HepG2 (cell line): ENCODE measurements at regions not wholly inside any gene's neighbourhood (a gene's known extent, or its start where the extent isn't known, plus 50 kb on each side); places are given as distances from the start of the nearest gene placed in this dataset.

Experiments used
- ATAC-seq: fragments of 200-7000 bp; cut with Tn5 transposase; 3 replicates; pipeline ENCODE4 v1.9.1; 2020; ENCODE audit warnings: mild to moderate bottlenecking, moderate library complexity
- BruUV-seq: library from RNA; stranded (reverse); fragments of 400-500 nt; replicated peaks from 2 replicates; lab custom pipeline; 2021; lab: Mats Ljungman, UMichigan
- CTCF ChIA-PET: fragments of 300-600 bp; formaldehyde crosslinking; extraction: SDS; loops from one replicate; lab custom pipeline; 2021; ENCODE audit warnings: low total read pairs, inconsistent platforms, low intra/inter-chr PET ratio; lab: Yijun Ruan, JAX
- POLR2A ChIA-PET: fragments of 350-600 bp; sonication (Branson Sonifier 250); formaldehyde crosslinking; loops from one replicate; lab custom pipeline; 2020; ENCODE audit warnings: antibody characterized with exemption, inconsistent platforms; lab: Yijun Ruan, JAX
- DNase-seq: peaks from one replicate; pipeline ENCODE4 v3.0.0-alpha.2; 2015; ENCODE audit warnings: low spot score
- FAIRE-seq: peaks from 3 replicates; lab custom pipeline; 2011; peaks lifted over from hg19 to GRCh38; lab: Jason Lieb, UNC
- H2AFZ ChIP-seq: one replicate; pipeline ENCODE4 v1.6.1; 2011; ENCODE audit warnings: low read length, inconsistent platforms
- H3K27ac ChIP-seq: fragments of 300-600 bp; 3 replicates; pipeline ENCODE4 v1.8.0; 2011; ENCODE audit warnings: mixed run types, mild to moderate bottlenecking, mixed read lengths, low read length, inconsistent platforms; ENCODE audit not compliant: insufficient read depth; ENCODE audit errors: extremely low read length
- H3K27me3 ChIP-seq, 2 experiments: fragments of 200-600 bp in 1 of 2; 2 replicates in 1 of 2; 3 replicates in 1 of 2; pipeline versions ENCODE4 v1.6.0 to v1.8.0; 2011; ENCODE audit warnings: low read length in 2 of 2, mild to moderate bottlenecking in 2 of 2, moderate library complexity in 2 of 2, inconsistent platforms in 1 of 2; ENCODE audit not compliant: insufficient read depth in 2 of 2, control insufficient read depth in 1 of 2
- H3K36me3 ChIP-seq, 2 experiments: fragments of 200-600 bp in 1 of 2; replicated peaks in 1 of 2; 2 replicates in 1 of 2; 3 replicates in 1 of 2; pipeline versions ENCODE4 v1.5.1 to v1.8.0; 2011; ENCODE audit warnings: low read length in 2 of 2, inconsistent platforms in 1 of 2; ENCODE audit not compliant: insufficient read depth in 2 of 2, control insufficient read depth in 1 of 2
- H3K4me1 ChIP-seq: 2 replicates; pipeline ENCODE4 v1.5.1; 2012; ENCODE audit warnings: low read length, inconsistent platforms; ENCODE audit not compliant: insufficient read depth
- H3K4me2 ChIP-seq: 2 replicates; pipeline ENCODE4 v1.6.0; 2011; ENCODE audit warnings: low read depth, low read length, inconsistent platforms
- H3K4me3 ChIP-seq, 3 experiments: fragments of 200-600 bp in 1 of 3; sonication (generic), shearing (Covaris generic) in 1 of 3; replicated peaks in 1 of 3; 2 replicates each; pipeline ENCODE4 v1.5.1; 2011 to 2016; ENCODE audit warnings: low read length in 3 of 3, inconsistent platforms in 2 of 3, low read depth in 2 of 3, mild to moderate bottlenecking in 2 of 3, control low read depth in 1 of 3, mixed read lengths in 1 of 3; ENCODE audit not compliant: insufficient read depth in 1 of 3
- H3K79me2 ChIP-seq: one replicate; pipeline ENCODE4 v1.6.1; 2011; ENCODE audit warnings: low read length, inconsistent platforms; ENCODE audit not compliant: insufficient read depth
- H3K9ac ChIP-seq: 2 replicates; pipeline ENCODE4 v1.6.0; 2011; ENCODE audit warnings: mild to moderate bottlenecking, low read depth, low read length, inconsistent platforms; ENCODE audit not compliant: insufficient read depth
- H3K9me3 ChIP-seq: 2 replicates; pipeline ENCODE4 v1.5.1; 2012; ENCODE audit warnings: mild to moderate bottlenecking, low read length
- H4K20me1 ChIP-seq: 2 replicates; pipeline ENCODE4 v1.6.0; 2011; ENCODE audit warnings: inconsistent platforms, mild to moderate bottlenecking, low read length, moderate library complexity; ENCODE audit not compliant: insufficient read depth
- FOXA3 ChIP-seq: IDR thresholded peaks from 2 replicates; pipeline ENCODE4 v1.6.1; 2016; ENCODE audit warnings: missing genetic modification reagents, missing compliant biosample characterization
- GATA4 ChIP-seq: sonication (generic); IDR thresholded peaks from 2 replicates; pipeline ENCODE4 v1.6.1; 2016; ENCODE audit warnings: antibody characterized with exemption, low read depth, borderline replicate concordance
- RAD21 ChIP-seq: fragments of 450-650 bp; formaldehyde crosslinking; IDR thresholded peaks from 2 replicates; pipeline ENCODE4 v1.5.0; 2020; ENCODE audit warnings: mild to moderate bottlenecking
- ZNF101 ChIP-seq: sonication (generic); formaldehyde crosslinking; IDR thresholded peaks from 2 replicates; pipeline ENCODE4 v1.4.0; 2020; ENCODE audit warnings: mild to moderate bottlenecking, low read depth, missing genetic modification reagents, borderline replicate concordance
- ZNF160 ChIP-seq: sonication (generic); formaldehyde crosslinking; IDR thresholded peaks from 2 replicates; pipeline ENCODE4 v1.8.0; 2022; ENCODE audit warnings: mild to moderate bottlenecking, inconsistent platforms, missing genetic modification reagents
- WGBS: methylation state at CpG from one replicate; pipeline ENCODE4 v1.1.6; 2017; ENCODE audit warnings: low lambda C conversion rate; 5-methylcytosine and 5-hydroxymethylcytosine counted together
- in situ Hi-C: cut with HindIII; loops from 2 replicates; pipeline ENCODE4 v1.10.0; 2017; ENCODE audit warnings: low pct_unique_long_range_greater_than_20kb; ENCODE audit not compliant: extremely low pct_ligation_motif_present
- intact Hi-C: fragments of 100-400 bp; cut with micrococcal nuclease; formaldehyde crosslinking; loops from one replicate; pipeline ENCODE4 v1.10.0; 2022; ENCODE audit not compliant: unreplicated experiment
- TF ChIP-seq, protein P1 (sequence below): sonication (generic); formaldehyde crosslinking; IDR thresholded peaks from 2 replicates; pipeline ENCODE4 v1.5.1; 2020; ENCODE audit warnings: mild to moderate bottlenecking, missing genetic modification reagents, borderline replicate concordance
- TF ChIP-seq, protein P2 (sequence below): sonication (generic); formaldehyde crosslinking; conservative IDR thresholded peaks from 2 replicates; pipeline ENCODE4 v1.4.0; 2020; ENCODE audit warnings: mild to moderate bottlenecking, missing genetic modification reagents, moderate library complexity
- TF ChIP-seq, protein P3 (sequence below): sonication (generic); formaldehyde crosslinking; IDR thresholded peaks from 2 replicates; pipeline ENCODE4 v1.4.0; 2020; ENCODE audit warnings: missing genetic modification reagents

DNA sequence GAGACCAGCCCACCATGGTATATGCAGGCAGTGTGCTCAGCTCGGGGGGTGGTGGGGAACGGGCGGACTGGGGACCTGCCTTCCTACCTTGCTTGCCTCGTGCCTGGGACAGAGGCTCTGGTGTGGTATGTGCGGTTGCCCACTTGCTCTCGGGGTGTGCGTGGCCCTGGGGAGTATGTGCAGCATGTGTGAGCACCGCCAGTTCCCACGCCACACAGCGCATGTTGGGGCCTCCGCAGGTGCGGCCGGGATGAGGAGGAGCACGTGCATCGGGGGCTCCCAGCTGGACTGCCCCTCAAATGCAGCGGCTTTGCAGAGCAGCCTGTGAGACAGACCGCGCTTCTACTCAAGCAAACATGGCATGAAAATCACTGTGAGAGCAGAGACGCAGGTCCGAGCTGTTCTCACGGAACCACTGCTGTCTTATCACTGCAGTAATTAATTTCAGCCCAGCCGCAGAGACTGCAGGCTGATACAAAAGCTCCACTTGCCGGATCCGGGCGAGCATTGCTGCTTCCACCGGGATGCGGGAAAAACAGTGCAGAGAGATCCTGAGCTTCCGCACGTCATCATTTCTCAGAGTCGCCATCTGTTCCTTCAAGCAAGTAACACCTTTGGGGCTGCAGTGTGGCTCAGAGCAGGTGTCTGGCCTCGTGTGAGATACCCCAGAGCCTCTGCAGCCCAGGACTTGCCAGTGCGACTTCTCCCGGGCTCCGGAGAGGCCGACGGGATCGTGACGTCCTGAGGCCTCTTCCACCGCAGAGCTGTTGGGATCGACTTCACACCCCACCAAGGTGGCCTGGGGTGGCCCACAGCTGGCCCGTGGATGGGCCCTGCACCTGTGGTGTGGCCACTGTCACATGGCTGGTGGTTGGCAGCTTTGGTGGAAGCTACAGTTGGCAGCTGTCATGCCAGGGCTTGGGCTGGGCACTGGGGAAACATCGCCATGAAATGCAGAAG is 92.6 kb upstream of the ACTRT2 start (continued):
- TF ChIP-seq, protein P1, sequence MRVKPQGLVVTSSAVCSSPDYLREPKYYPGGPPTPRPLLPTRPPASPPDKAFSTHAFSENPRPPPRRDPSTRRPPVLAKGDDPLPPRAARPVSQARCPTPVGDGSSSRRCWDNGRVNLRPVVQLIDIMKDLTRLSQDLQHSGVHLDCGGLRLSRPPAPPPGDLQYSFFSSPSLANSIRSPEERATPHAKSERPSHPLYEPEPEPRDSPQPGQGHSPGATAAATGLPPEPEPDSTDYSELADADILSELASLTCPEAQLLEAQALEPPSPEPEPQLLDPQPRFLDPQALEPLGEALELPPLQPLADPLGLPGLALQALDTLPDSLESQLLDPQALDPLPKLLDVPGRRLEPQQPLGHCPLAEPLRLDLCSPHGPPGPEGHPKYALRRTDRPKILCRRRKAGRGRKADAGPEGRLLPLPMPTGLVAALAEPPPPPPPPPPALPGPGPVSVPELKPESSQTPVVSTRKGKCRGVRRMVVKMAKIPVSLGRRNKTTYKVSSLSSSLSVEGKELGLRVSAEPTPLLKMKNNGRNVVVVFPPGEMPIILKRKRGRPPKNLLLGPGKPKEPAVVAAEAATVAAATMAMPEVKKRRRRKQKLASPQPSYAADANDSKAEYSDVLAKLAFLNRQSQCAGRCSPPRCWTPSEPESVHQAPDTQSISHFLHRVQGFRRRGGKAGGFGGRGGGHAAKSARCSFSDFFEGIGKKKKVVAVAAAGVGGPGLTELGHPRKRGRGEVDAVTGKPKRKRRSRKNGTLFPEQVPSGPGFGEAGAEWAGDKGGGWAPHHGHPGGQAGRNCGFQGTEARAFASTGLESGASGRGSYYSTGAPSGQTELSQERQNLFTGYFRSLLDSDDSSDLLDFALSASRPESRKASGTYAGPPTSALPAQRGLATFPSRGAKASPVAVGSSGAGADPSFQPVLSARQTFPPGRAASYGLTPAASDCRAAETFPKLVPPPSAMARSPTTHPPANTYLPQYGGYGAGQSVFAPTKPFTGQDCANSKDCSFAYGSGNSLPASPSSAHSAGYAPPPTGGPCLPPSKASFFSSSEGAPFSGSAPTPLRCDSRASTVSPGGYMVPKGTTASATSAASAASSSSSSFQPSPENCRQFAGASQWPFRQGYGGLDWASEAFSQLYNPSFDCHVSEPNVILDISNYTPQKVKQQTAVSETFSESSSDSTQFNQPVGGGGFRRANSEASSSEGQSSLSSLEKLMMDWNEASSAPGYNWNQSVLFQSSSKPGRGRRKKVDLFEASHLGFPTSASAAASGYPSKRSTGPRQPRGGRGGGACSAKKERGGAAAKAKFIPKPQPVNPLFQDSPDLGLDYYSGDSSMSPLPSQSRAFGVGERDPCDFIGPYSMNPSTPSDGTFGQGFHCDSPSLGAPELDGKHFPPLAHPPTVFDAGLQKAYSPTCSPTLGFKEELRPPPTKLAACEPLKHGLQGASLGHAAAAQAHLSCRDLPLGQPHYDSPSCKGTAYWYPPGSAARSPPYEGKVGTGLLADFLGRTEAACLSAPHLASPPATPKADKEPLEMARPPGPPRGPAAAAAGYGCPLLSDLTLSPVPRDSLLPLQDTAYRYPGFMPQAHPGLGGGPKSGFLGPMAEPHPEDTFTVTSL, result no peak

DNA sequence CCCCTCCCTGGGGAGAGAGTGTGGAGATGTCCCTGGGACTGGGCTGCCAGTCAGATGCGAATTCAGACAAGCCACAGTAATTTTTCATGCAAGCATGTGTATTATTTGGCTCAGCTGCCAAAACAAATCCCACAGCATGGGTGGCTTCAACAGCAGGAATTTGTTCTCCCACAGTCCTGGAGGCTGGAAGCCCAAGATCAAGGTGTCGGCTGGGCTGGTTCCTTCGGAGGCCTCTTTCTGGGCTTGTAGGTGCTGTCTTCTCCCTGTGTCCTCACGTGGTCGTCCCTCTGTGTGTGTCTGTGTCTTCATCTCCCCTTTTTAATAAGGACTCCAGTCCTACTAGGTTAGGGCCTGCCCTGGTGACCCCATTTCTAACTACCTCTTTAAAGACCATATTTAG is 91.9 kb upstream of the ACTRT2 start:
- Histone ChIP-seq H2AFZ (no peak overlapping the region), H3K27me3 (peaks cover 22 to 90% of the 10 kb centered on the region in 2 experiments), H3K4me3 (no peak overlapping the region), H3K9me3 (no peaks in the 10 kb centered on the region), H4K20me1 (peaks cover 3% of the 10 kb centered on the region; the same call in 1 of the 2 replicates), H3K36me3 (no peaks in the 10 kb centered on the region), H3K9ac (no peak overlapping the region), H3K79me2 (no peaks in the 10 kb centered on the region), H3K27ac (no peak overlapping the region), H3K4me2 (no peak overlapping the region), H3K4me1 (no peaks in the 10 kb centered on the region)
- DNase-seq, result no peak
- no peak for FAIRE-seq
- no TSS peak for BruUV-seq
- 32% methylated on average over 4 of the region's 5 CpGs for WGBS
- ChIA-PET CTCF (no interaction called here), POLR2A (no interaction called here)
- in situ Hi-C loops (no loop called here), intact Hi-C loops (no loop called here)
- ATAC-seq, result no peak
- TF ChIP-seq FOXA3 (no peak), ZNF160 (CRISPR knock-in tag) (no peak), GATA4 (no peak), ZNF101 (CRISPR knock-in tag) (no peak), RAD21 (CRISPR knock-in tag) (no peak)
- TF ChIP-seq, protein P2, sequence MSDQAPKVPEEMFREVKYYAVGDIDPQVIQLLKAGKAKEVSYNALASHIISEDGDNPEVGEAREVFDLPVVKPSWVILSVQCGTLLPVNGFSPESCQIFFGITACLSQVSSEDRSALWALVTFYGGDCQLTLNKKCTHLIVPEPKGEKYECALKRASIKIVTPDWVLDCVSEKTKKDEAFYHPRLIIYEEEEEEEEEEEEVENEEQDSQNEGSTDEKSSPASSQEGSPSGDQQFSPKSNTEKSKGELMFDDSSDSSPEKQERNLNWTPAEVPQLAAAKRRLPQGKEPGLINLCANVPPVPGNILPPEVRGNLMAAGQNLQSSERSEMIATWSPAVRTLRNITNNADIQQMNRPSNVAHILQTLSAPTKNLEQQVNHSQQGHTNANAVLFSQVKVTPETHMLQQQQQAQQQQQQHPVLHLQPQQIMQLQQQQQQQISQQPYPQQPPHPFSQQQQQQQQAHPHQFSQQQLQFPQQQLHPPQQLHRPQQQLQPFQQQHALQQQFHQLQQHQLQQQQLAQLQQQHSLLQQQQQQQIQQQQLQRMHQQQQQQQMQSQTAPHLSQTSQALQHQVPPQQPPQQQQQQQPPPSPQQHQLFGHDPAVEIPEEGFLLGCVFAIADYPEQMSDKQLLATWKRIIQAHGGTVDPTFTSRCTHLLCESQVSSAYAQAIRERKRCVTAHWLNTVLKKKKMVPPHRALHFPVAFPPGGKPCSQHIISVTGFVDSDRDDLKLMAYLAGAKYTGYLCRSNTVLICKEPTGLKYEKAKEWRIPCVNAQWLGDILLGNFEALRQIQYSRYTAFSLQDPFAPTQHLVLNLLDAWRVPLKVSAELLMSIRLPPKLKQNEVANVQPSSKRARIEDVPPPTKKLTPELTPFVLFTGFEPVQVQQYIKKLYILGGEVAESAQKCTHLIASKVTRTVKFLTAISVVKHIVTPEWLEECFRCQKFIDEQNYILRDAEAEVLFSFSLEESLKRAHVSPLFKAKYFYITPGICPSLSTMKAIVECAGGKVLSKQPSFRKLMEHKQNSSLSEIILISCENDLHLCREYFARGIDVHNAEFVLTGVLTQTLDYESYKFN (CRISPR knock-in tag), result no peak
- TF ChIP-seq, protein P3, sequence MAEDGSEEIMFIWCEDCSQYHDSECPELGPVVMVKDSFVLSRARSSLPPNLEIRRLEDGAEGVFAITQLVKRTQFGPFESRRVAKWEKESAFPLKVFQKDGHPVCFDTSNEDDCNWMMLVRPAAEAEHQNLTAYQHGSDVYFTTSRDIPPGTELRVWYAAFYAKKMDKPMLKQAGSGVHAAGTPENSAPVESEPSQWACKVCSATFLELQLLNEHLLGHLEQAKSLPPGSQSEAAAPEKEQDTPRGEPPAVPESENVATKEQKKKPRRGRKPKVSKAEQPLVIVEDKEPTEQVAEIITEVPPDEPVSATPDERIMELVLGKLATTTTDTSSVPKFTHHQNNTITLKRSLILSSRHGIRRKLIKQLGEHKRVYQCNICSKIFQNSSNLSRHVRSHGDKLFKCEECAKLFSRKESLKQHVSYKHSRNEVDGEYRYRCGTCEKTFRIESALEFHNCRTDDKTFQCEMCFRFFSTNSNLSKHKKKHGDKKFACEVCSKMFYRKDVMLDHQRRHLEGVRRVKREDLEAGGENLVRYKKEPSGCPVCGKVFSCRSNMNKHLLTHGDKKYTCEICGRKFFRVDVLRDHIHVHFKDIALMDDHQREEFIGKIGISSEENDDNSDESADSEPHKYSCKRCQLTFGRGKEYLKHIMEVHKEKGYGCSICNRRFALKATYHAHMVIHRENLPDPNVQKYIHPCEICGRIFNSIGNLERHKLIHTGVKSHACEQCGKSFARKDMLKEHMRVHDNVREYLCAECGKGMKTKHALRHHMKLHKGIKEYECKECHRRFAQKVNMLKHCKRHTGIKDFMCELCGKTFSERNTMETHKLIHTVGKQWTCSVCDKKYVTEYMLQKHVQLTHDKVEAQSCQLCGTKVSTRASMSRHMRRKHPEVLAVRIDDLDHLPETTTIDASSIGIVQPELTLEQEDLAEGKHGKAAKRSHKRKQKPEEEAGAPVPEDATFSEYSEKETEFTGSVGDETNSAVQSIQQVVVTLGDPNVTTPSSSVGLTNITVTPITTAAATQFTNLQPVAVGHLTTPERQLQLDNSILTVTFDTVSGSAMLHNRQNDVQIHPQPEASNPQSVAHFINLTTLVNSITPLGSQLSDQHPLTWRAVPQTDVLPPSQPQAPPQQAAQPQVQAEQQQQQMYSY (CRISPR knock-in tag), result no peak
